ENCODE measurements at regions not wholly inside any gene's neighbourhood (a gene's known extent, or its start where the extent isn't known, plus 50 kb on each side); places are given as distances from the start of the nearest gene placed in this dataset.

DNA sequence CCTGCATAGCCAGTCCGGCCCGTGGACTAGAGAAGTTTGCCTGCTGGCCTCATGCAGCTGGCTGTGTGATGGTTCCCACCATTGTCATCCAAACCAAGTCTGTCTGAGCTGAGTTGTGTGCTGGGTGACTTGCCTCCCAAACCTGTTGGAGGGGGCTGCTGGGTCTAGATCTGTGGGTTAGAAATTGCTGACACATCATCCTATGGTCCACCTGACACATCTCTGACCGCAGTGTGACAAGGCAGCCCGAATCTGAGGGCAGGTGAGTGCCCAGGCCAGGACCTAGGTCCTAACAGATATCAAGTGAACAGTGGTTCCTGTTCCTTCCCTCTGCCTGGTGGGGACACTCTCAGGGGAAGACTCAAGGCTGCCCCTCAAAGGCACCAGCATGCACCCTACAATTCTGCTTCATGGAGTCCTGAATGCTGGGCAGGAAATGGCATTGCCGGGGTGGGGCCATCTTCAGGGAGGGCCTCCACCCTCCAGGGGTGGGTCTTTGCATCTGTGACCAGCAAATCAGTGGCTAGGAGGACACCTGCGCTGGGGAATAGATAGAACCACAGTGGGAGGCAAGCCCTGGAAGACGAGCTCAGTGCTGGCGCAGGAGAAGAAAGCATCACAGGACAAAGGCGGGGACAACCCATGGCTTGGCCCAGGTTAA lies 117.9 kb upstream of the ID2 start:
- no peaks in the 10 kb centered on the region for H3K36me3 Mint-ChIP-seq (ENCODE audit: insufficient read depth, unreplicated experiment)
- Histone ChIP-seq H3K9me3 (0 out of 2 replicates have a peak, but pooled peaks cover 5% of the 10 kb centered on the region), H3K27me3 (replicated peaks; ENCODE audit: control insufficient read depth, insufficient read depth, low read length) (no peaks in the 10 kb centered on the region), H3K4me3 (ENCODE audit: low read depth, low read length) (no peak overlapping the region), H3K4me1 (0 out of 2 replicates have a peak, but pooled peaks cover 5% of the 10 kb centered on the region), H3K36me3 (ENCODE audit: control insufficient read depth, insufficient read depth, low read length) (no peaks in the 10 kb centered on the region)
- CTCF ChIA-PET = no interaction called here
- no peak overlapping the region for H3K27ac Mint-ChIP-seq (ENCODE audit: unreplicated experiment)
- intact Hi-C loops (cut with micrococcal nuclease; ENCODE audit: unreplicated experiment) = no loop called here
- H3K9me3 Mint-ChIP-seq (ENCODE audit: unreplicated experiment) = peaks cover 23% of the 10 kb centered on the region
- no TSS peak for BruUV-seq (replicated peaks)
- no peaks in the 10 kb centered on the region for H3K4me1 Mint-ChIP-seq (ENCODE audit: low read depth, unreplicated experiment)
- H3K27me3 Mint-ChIP-seq (ENCODE audit: insufficient read depth, unreplicated experiment) = no peaks in the 10 kb centered on the region
- TF ChIP-seq, protein P1, sequence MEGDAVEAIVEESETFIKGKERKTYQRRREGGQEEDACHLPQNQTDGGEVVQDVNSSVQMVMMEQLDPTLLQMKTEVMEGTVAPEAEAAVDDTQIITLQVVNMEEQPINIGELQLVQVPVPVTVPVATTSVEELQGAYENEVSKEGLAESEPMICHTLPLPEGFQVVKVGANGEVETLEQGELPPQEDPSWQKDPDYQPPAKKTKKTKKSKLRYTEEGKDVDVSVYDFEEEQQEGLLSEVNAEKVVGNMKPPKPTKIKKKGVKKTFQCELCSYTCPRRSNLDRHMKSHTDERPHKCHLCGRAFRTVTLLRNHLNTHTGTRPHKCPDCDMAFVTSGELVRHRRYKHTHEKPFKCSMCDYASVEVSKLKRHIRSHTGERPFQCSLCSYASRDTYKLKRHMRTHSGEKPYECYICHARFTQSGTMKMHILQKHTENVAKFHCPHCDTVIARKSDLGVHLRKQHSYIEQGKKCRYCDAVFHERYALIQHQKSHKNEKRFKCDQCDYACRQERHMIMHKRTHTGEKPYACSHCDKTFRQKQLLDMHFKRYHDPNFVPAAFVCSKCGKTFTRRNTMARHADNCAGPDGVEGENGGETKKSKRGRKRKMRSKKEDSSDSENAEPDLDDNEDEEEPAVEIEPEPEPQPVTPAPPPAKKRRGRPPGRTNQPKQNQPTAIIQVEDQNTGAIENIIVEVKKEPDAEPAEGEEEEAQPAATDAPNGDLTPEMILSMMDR (IDR thresholded peaks at IDR 0.05; ENCODE audit: insufficient read depth in 1 of 2, low read depth in 1 of 2, low read length in 1 of 2, severe bottlenecking in 1 of 2, unreplicated experiment in 1 of 2) = no peak
- POLR2A ChIA-PET = no interaction called here
- H3K4me3 Mint-ChIP-seq (ENCODE audit: unreplicated experiment) = no peak overlapping the region
- peak in 1 of 2 experiments; percentile 30 for DNase-seq

DNA sequence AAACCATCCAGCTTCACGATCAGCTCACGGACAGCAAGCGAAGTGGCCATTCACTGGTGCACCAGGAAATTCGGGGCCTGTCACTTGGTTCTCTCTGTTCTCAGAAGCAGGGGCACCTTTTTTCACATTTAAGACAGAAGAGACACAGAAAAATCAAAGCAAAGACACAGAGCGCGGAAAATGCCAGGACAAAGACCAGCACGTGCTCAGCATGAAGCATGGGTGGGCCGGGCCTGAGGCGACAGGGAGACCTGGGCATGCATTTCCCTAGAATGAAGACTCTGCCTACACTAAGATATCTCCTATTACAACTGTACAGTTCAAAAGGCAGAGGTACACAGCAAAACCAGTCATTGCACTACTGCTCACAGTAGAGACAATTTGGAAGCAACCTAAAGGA lies 117.4 kb upstream of the ID2 start:
- H3K36me3 Mint-ChIP-seq (ENCODE audit: insufficient read depth, unreplicated experiment) = no peaks in the 10 kb centered on the region
- no peaks in the 10 kb centered on the region for H3K27me3 ChIP-seq (replicated peaks; ENCODE audit: control insufficient read depth, insufficient read depth, low read length)
- no TSS peak for BruUV-seq (replicated peaks)
- H3K27ac Mint-ChIP-seq (ENCODE audit: unreplicated experiment) = no peak overlapping the region
- TF ChIP-seq, protein P1 (IDR thresholded peaks at IDR 0.05; ENCODE audit: insufficient read depth in 1 of 2, low read depth in 1 of 2, low read length in 1 of 2, severe bottlenecking in 1 of 2, unreplicated experiment in 1 of 2) = no peak
- peak in 1 of 2 experiments; percentile 5 for DNase-seq
- POLR2A ChIA-PET = no interaction called here
- H3K4me3 Mint-ChIP-seq (ENCODE audit: unreplicated experiment) = no peak overlapping the region
- no peaks in the 10 kb centered on the region for H3K36me3 ChIP-seq (ENCODE audit: control insufficient read depth, insufficient read depth, low read length)
- no peaks in the 10 kb centered on the region for H3K4me1 Mint-ChIP-seq (ENCODE audit: low read depth, unreplicated experiment)
- peaks cover 22% of the 10 kb centered on the region for H3K9me3 Mint-ChIP-seq (ENCODE audit: unreplicated experiment)
- H3K9me3 ChIP-seq = 0 out of 2 replicates have a peak, but pooled peaks cover 3% of the 10 kb centered on the region
- CTCF ChIA-PET = no interaction called here
- no peaks in the 10 kb centered on the region for H3K27me3 Mint-ChIP-seq (ENCODE audit: insufficient read depth, unreplicated experiment)
- H3K4me3 ChIP-seq (ENCODE audit: low read depth, low read length) = no peak overlapping the region
- 0 out of 2 replicates have a peak, but pooled peaks cover 5% of the 10 kb centered on the region for H3K4me1 ChIP-seq
- intact Hi-C loops (cut with micrococcal nuclease; ENCODE audit: unreplicated experiment) = no loop called here

DNA sequence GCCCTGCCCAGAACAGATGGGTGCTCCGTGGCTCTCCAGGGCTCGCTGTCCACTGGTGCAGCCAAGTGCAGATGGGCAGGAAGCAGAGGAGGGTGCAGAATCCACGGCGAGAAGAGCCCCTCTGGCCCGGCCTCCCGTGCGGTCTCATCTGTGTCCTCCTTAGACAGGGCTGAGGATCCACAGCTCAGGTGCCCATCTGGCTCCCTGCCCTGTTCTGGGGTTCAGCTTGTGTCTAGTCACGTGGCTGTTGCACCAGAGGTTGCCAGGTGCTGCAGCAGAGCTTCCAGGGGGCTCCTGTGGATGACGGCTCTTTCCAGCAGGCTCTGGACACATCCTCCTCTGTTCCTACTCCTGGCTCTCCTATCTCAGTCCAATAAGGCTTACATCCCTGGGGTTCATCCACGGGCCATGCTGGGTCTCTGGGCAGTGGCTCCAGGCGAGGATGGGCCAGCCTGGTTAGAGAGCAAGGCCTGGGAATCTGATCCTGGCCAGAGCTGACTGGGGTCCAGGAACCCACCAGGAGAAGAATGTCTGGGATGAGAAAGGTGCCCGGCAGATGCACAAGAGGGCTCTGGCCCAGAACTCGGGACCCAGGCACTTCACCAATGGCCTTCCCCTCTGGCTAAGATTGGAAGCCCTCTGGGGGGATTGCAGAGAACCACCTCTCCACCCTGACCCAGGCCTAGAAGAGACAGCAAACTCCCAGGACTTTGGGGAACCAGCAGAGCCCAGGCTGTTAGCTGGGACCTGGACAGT lies 116.3 kb upstream of the ID2 start:
- ChIA-PET CTCF (no interaction called here), POLR2A (no interaction called here)
- no peak overlapping the region for H3K4me3 Mint-ChIP-seq (ENCODE audit: unreplicated experiment)
- H3K4me3 ChIP-seq (ENCODE audit: low read depth, low read length) = no peak overlapping the region
- 0 out of 2 replicates have a peak, but pooled peaks cover 5% of the 10 kb centered on the region for H3K4me1 ChIP-seq
- TF ChIP-seq, protein P1 (IDR thresholded peaks at IDR 0.05; ENCODE audit: insufficient read depth in 1 of 2, low read depth in 1 of 2, low read length in 1 of 2, severe bottlenecking in 1 of 2, unreplicated experiment in 1 of 2) = no peak
- H3K9me3 Mint-ChIP-seq (ENCODE audit: unreplicated experiment) = peaks cover 11% of the 10 kb centered on the region
- no peaks in the 10 kb centered on the region for H3K27me3 ChIP-seq (replicated peaks; ENCODE audit: control insufficient read depth, insufficient read depth, low read length)
- intact Hi-C loops (cut with micrococcal nuclease; ENCODE audit: unreplicated experiment) = no loop called here
- no peaks in the 10 kb centered on the region for H3K36me3 ChIP-seq (ENCODE audit: control insufficient read depth, insufficient read depth, low read length)
- H3K27ac Mint-ChIP-seq (ENCODE audit: unreplicated experiment) = no peak overlapping the region
- 0 out of 2 replicates have a peak, but pooled peaks cover 3% of the 10 kb centered on the region for H3K9me3 ChIP-seq
- H3K27me3 Mint-ChIP-seq (ENCODE audit: insufficient read depth, unreplicated experiment) = no peaks in the 10 kb centered on the region
- no peaks in the 10 kb centered on the region for H3K36me3 Mint-ChIP-seq (ENCODE audit: insufficient read depth, unreplicated experiment)
- H3K4me1 Mint-ChIP-seq (ENCODE audit: low read depth, unreplicated experiment) = no peaks in the 10 kb centered on the region
- peak in 1 of 2 experiments; percentile 18 for DNase-seq
- BruUV-seq (replicated peaks) = no TSS peak

Measured in Caco-2 (cell line).